ENCODE measurements at regions not wholly inside any gene's neighbourhood (a gene's known extent, or its start where the extent isn't known, plus 50 kb on each side); places are given as distances from the start of the nearest gene placed in this dataset.
"Not testable (repeated sequence)": the region's sequence is repeated elsewhere in the genome, so short reads cannot be mapped to it uniquely, and the experiment has no call there.

DNA sequence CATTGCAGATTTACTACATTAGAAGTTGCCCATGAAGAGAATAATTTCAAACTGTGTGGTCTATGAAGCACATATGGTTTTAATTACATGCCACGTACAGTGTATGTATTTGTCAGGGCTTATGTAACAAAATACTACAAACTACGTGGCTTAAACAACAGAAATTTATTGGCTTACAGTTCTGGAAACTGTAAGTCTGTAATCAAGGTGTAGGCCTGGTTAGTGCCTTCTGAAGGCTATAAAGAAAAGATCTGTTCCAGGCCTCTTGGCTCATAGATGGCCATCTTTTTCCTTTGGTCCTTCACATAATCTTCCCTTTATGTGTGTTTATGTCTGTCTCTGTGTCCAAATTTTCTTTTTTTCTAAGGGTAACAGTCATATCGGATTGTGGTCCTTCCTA lies 1160.2 kb downstream of the FAM133A start:
- H3K4me1 ChIP-seq = no peaks in the 10 kb centered on the region
- H3K36me3 ChIP-seq = no peaks in the 10 kb centered on the region
- no peak for DNase-seq
- no peak overlapping the region for H3K27ac ChIP-seq
- intact Hi-C loops (cut with DNase I) = no loop called here
- TF ChIP-seq POLR2A (IDR thresholded peaks at IDR 0.05) = no peak
- TF ChIP-seq, protein P1, sequence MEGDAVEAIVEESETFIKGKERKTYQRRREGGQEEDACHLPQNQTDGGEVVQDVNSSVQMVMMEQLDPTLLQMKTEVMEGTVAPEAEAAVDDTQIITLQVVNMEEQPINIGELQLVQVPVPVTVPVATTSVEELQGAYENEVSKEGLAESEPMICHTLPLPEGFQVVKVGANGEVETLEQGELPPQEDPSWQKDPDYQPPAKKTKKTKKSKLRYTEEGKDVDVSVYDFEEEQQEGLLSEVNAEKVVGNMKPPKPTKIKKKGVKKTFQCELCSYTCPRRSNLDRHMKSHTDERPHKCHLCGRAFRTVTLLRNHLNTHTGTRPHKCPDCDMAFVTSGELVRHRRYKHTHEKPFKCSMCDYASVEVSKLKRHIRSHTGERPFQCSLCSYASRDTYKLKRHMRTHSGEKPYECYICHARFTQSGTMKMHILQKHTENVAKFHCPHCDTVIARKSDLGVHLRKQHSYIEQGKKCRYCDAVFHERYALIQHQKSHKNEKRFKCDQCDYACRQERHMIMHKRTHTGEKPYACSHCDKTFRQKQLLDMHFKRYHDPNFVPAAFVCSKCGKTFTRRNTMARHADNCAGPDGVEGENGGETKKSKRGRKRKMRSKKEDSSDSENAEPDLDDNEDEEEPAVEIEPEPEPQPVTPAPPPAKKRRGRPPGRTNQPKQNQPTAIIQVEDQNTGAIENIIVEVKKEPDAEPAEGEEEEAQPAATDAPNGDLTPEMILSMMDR (IDR thresholded peaks at IDR 0.05) = no peak
- H3K27me3 ChIP-seq = no peaks in the 10 kb centered on the region
- no peak overlapping the region for H3K4me3 ChIP-seq
- H3K9me3 ChIP-seq = no peaks in the 10 kb centered on the region
- 20 to 34% methylated on average over 3 of the region's 3 CpGs for WGBS, 2 donors

DNA sequence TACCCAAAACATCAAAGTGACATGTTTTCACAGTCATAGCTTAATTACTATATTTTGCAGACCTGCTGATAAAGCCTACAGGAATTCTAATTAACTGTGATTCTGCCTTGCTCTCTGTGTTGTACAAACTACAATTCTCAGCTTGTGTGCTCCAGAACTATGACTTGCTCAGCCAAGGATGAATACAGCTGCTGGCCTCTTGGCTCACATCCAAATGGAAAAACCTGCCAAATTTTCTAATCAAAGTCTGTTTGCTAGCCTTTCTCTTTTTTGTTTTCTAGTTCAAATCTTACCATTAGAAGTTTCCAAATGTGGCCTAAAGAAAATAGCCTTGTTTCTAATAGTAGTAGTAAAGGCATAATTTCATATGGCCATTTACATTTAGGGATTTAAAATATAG lies 1176.8 kb downstream of the FAM133A start:
- Histone ChIP-seq H3K27me3 (no peaks in the 10 kb centered on the region), H3K9me3 (no peaks in the 10 kb centered on the region), H3K27ac (no peak overlapping the region), H3K36me3 (no peaks in the 10 kb centered on the region), H3K4me3 (no peak overlapping the region), H3K4me1 (no peaks in the 10 kb centered on the region)
- no peak for DNase-seq
- intact Hi-C loops (cut with DNase I) = no loop called here
- TF ChIP-seq POLR2A (IDR thresholded peaks at IDR 0.05) = no peak
- TF ChIP-seq, protein P1 (IDR thresholded peaks at IDR 0.05) = no peak

GRCh38 chrX:94854251-94854650 lies 1180.2 kb downstream of the FAM133A start:
- Histone ChIP-seq H3K36me3 (no peaks in the 10 kb centered on the region), H3K27me3 (no peaks in the 10 kb centered on the region), H3K4me1 (no peaks in the 10 kb centered on the region), H3K27ac (no peak overlapping the region), H3K4me3 (no peak overlapping the region), H3K9me3 (no peaks in the 10 kb centered on the region)
- intact Hi-C loops (cut with DNase I) = no loop called here
- TF ChIP-seq POLR2A (IDR thresholded peaks at IDR 0.05) = no peak
- TF ChIP-seq, protein P1 (IDR thresholded peaks at IDR 0.05) = no peak
- WGBS, 2 donors = 31% methylated on average over 1 of the region's 1 CpG; no CpG with 5 or more reads in 1 of the 2 donors
- DNase-seq = no peak

DNA sequence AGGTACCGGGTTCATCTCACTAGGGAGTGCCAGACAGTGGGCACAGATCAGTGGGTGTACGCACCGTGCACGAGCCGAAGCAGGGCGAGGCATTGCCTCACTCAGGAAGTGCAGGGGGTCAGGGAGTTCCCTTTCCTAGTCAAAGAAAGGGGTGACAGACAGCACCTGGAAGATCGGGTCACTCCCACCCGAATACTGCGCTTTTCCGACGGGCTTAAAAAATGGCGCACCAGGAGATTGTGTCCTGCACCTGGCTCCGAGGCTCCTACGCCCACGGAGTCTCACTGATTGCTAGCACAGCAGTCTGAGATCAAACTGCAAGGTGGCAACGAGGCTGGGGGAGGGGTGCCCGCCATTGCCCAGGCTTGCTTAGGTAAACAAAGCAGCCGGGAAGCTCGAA lies 1188.5 kb downstream of the FAM133A start:
- H3K36me3 ChIP-seq; intact Hi-C loops (cut with DNase I); H3K9me3 ChIP-seq; DNase-seq; H3K4me3 ChIP-seq; H3K27ac ChIP-seq; H3K4me1 ChIP-seq; H3K27me3 ChIP-seq: not testable (repeated sequence)
- WGBS, 2 donors = 85 to 86% methylated on average over 8 to 9 of the region's 19 CpGs

- TF ChIP-seq POLR2A (IDR thresholded peaks at IDR 0.05) = no peak
- TF ChIP-seq, protein P1 (IDR thresholded peaks at IDR 0.05) = no peak
- DNase-seq = no peak
- no peak overlapping the region for H3K27ac ChIP-seq
- H3K36me3 ChIP-seq = no peaks in the 10 kb centered on the region
- H3K9me3 ChIP-seq = no peaks in the 10 kb centered on the region
- WGBS, 2 donors = 85 to 100% methylated on average over 3 to 5 of the region's 9 CpGs
- intact Hi-C loops (cut with DNase I) = no loop called here
- no peak overlapping the region for H3K4me3 ChIP-seq
- H3K4me1 ChIP-seq = no peaks in the 10 kb centered on the region
- no peaks in the 10 kb centered on the region for H3K27me3 ChIP-seq
Measured at GRCh38 chrX:94871640-94872039, 1197.6 kb downstream of the FAM133A start.

DNA sequence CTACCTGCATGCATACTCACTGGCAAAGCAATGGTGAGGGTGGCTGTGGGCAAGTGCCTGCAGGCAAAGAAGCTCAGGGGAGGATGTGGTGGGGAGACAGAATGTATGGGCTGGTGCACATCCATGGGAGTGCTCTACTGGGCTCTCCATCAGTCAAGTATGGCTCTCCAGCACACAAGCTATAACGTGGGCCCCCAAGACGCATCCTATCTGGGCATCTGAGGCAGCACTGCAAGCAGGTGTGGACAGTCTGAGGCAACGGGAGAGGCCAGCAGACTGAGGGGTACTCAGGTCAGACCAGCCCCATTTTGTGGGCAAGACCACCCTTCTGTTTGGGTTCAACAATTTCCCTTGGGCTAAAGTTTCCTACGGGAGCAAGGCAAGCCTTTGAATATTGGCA lies 1227.8 kb downstream of the FAM133A start:
- Histone ChIP-seq H3K4me1 (no peaks in the 10 kb centered on the region), H3K27ac (no peak overlapping the region), H3K9me3 (no peaks in the 10 kb centered on the region), H3K27me3 (no peaks in the 10 kb centered on the region), H3K4me3 (no peak overlapping the region), H3K36me3 (no peaks in the 10 kb centered on the region)
- TF ChIP-seq POLR2A (IDR thresholded peaks at IDR 0.05) = no peak
- TF ChIP-seq, protein P1 (IDR thresholded peaks at IDR 0.05) = no peak
- no CpG with 5 or more reads among the region's 4 CpGs for WGBS, 2 donors
- intact Hi-C loops (cut with DNase I) = no loop called here
- DNase-seq = no peak
